ENCODE measurements at regions not wholly inside any gene's neighbourhood (a gene's known extent, or its start where the extent isn't known, plus 50 kb on each side); places are given as distances from the start of the nearest gene placed in this dataset.

DNA sequence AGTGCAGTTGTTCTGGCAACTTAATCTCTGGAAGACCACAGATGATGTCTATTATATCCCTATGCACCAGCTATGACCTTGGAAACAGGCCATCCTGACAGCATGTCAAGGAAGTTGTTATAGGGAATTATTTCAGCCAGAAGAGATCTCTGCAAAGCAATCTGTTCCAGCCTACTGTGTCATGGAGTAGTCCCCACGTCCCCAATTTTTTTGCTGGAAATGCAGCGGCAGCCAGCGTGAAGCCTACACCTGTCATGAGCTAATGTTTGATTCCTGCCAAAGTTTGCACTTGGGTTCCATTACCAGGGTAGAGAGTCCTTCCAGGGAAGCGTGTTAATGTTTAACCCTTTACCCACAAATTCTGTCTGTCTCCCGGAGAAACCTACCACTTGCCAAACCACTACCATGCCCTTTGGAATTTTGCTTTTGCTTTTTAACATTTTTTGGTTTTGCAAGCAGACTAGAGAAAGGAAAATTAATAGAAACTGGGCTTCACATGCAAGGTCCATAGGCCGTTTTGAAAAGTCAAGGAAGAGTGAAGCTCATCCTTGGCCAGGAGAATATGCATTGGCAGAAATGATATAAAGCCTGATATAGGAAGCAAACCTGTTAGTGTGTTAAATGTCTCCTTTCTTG, 174.9 kb upstream of the SPRY4 start (continued):
- TF ChIP-seq, protein P1, sequence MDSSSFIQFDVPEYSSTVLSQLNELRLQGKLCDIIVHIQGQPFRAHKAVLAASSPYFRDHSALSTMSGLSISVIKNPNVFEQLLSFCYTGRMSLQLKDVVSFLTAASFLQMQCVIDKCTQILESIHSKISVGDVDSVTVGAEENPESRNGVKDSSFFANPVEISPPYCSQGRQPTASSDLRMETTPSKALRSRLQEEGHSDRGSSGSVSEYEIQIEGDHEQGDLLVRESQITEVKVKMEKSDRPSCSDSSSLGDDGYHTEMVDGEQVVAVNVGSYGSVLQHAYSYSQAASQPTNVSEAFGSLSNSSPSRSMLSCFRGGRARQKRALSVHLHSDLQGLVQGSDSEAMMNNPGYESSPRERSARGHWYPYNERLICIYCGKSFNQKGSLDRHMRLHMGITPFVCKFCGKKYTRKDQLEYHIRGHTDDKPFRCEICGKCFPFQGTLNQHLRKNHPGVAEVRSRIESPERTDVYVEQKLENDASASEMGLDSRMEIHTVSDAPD (CRISPR knock-in tag; IDR thresholded peaks at IDR 0.05): peak; percentile 96
- TF ChIP-seq RFX5 (IDR thresholded peaks at IDR 0.05; ENCODE audit: low read depth, low read length) (no peak), ZNF605 (CRISPR knock-in tag; IDR thresholded peaks at IDR 0.05) (0 out of 2 replicates have a peak, but pooled peaks have one; percentile 21), ZNF205 (CRISPR knock-in tag; IDR thresholded peaks at IDR 0.05) (no peak), HDAC2 (CRISPR knock-in tag; IDR thresholded peaks at IDR 0.05) (peak; percentile 40; the same call in 1 of the 2 replicates), ZNF562 (CRISPR knock-in tag; IDR thresholded peaks at IDR 0.05; ENCODE audit: borderline replicate concordance) (no peak), DMAP1 (CRISPR knock-in tag; IDR thresholded peaks at IDR 0.05) (0 out of 2 replicates have a peak, but pooled peaks have one; percentile 6), ATAD3A (CRISPR knock-in tag; IDR thresholded peaks at IDR 0.05) (no peak), CREB1 (IDR thresholded peaks at IDR 0.05) (no peak), CREB1 (CRISPR knock-in tag; IDR thresholded peaks at IDR 0.05) (peak; percentile 40; the same call in 1 of the 2 replicates), ELF1 (CRISPR knock-in tag; IDR thresholded peaks at IDR 0.05) (no peak), U2AF2 (IDR thresholded peaks at IDR 0.05; ENCODE audit: low read depth, low read length) (no peak), HMGA1 (CRISPR knock-in tag; conservative IDR thresholded peaks at IDR 0.05) (no peak), ZNF883 (CRISPR knock-in tag; IDR thresholded peaks at IDR 0.05; ENCODE audit: not compliant biosample characterization) (no peak)
- TF ChIP-seq, protein P2, sequence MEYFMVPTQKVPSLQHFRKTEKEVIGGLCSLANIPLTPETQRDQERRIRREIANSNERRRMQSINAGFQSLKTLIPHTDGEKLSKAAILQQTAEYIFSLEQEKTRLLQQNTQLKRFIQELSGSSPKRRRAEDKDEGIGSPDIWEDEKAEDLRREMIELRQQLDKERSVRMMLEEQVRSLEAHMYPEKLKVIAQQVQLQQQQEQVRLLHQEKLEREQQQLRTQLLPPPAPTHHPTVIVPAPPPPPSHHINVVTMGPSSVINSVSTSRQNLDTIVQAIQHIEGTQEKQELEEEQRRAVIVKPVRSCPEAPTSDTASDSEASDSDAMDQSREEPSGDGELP (IDR thresholded peaks at IDR 0.05; ENCODE audit: borderline replicate concordance, low read depth): peak; percentile 11; the same call in 1 of the 2 replicates
- TF ChIP-seq, protein P3, sequence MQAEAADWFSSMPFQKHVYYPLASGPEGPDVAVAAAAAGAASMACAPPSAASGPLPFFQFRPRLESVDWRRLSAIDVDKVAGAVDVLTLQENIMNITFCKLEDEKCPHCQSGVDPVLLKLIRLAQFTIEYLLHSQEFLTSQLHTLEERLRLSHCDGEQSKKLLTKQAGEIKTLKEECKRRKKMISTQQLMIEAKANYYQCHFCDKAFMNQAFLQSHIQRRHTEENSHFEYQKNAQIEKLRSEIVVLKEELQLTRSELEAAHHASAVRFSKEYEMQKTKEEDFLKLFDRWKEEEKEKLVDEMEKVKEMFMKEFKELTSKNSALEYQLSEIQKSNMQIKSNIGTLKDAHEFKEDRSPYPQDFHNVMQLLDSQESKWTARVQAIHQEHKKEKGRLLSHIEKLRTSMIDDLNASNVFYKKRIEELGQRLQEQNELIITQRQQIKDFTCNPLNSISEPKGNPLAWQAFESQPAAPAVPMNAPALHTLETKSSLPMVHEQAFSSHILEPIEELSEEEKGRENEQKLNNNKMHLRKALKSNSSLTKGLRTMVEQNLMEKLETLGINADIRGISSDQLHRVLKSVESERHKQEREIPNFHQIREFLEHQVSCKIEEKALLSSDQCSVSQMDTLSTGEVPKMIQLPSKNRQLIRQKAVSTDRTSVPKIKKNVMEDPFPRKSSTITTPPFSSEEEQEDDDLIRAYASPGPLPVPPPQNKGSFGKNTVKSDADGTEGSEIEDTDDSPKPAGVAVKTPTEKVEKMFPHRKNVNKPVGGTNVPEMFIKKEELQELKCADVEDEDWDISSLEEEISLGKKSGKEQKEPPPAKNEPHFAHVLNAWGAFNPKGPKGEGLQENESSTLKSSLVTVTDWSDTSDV (CRISPR knock-in tag; IDR thresholded peaks at IDR 0.05): no peak
- TF ChIP-seq, protein P4, sequence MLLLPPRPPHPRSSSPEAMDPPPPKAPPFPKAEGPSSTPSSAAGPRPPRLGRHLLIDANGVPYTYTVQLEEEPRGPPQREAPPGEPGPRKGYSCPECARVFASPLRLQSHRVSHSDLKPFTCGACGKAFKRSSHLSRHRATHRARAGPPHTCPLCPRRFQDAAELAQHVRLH (CRISPR knock-in tag; IDR thresholded peaks at IDR 0.05; ENCODE audit: borderline replicate concordance, low read depth): 0 out of 2 replicates have a peak, but pooled peaks have one; percentile 25
- TF ChIP-seq, protein P5, sequence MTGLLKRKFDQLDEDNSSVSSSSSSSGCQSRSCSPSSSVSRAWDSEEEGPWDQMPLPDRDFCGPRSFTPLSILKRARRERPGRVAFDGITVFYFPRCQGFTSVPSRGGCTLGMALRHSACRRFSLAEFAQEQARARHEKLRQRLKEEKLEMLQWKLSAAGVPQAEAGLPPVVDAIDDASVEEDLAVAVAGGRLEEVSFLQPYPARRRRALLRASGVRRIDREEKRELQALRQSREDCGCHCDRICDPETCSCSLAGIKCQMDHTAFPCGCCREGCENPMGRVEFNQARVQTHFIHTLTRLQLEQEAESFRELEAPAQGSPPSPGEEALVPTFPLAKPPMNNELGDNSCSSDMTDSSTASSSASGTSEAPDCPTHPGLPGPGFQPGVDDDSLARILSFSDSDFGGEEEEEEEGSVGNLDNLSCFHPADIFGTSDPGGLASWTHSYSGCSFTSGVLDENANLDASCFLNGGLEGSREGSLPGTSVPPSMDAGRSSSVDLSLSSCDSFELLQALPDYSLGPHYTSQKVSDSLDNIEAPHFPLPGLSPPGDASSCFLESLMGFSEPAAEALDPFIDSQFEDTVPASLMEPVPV (CRISPR knock-in tag; IDR thresholded peaks at IDR 0.05): peak; percentile 50; the same call in 1 of the 2 replicates
- TF ChIP-seq, protein P6, sequence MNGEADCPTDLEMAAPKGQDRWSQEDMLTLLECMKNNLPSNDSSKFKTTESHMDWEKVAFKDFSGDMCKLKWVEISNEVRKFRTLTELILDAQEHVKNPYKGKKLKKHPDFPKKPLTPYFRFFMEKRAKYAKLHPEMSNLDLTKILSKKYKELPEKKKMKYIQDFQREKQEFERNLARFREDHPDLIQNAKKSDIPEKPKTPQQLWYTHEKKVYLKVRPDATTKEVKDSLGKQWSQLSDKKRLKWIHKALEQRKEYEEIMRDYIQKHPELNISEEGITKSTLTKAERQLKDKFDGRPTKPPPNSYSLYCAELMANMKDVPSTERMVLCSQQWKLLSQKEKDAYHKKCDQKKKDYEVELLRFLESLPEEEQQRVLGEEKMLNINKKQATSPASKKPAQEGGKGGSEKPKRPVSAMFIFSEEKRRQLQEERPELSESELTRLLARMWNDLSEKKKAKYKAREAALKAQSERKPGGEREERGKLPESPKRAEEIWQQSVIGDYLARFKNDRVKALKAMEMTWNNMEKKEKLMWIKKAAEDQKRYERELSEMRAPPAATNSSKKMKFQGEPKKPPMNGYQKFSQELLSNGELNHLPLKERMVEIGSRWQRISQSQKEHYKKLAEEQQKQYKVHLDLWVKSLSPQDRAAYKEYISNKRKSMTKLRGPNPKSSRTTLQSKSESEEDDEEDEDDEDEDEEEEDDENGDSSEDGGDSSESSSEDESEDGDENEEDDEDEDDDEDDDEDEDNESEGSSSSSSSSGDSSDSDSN (CRISPR knock-in tag; IDR thresholded peaks at IDR 0.05): 0 out of 2 replicates have a peak, but pooled peaks have one; percentile 18
